ENCODE measurements at regions not wholly inside any gene's neighbourhood (a gene's known extent, or its start where the extent isn't known, plus 50 kb on each side); places are given as distances from the start of the nearest gene placed in this dataset.

- TF ChIP-seq CTCF (conservative IDR thresholded peaks at IDR 0.05) (no peak), EZH2 (IDR thresholded peaks at IDR 0.05; ENCODE audit: low read depth) (no peak)
- ChIA-PET POLR2A (ENCODE audit: unreplicated experiment) (no interaction called here), CTCF (no interaction called here)
- no peaks in the 10 kb centered on the region for H3K9me2 ChIP-seq (ENCODE audit: insufficient read depth)
- H3K79me2 ChIP-seq (ENCODE audit: low read depth) = no peaks in the 10 kb centered on the region
- DNase-seq = no peak
- intact Hi-C loops (cut with micrococcal nuclease; ENCODE audit: unreplicated experiment) = no loop called here
- no peak overlapping the region for H3K4me2 ChIP-seq
- H3K9me3 ChIP-seq (ENCODE audit: insufficient read depth, low read depth) = no peaks in the 10 kb centered on the region
- H3K4me1 ChIP-seq (replicated peaks; ENCODE audit: insufficient read depth) = no peaks in the 10 kb centered on the region
- no peak overlapping the region for H2AFZ ChIP-seq
- no peaks in the 10 kb centered on the region for H3F3A ChIP-seq (ENCODE audit: insufficient read depth, low read depth)
- no peaks in the 10 kb centered on the region for H4K20me1 ChIP-seq (ENCODE audit: insufficient read depth)
- H3K27me3 ChIP-seq (ENCODE audit: insufficient read depth, low read depth) = no peaks in the 10 kb centered on the region
- BruUV-seq (replicated peaks) = no TSS peak
- no peaks in the 10 kb centered on the region for H3K36me3 ChIP-seq (ENCODE audit: low read depth)
- no peak overlapping the region for H3K4me3 ChIP-seq
- no peak overlapping the region for H3K27ac ChIP-seq
Observed at GRCh38 chr14:87437158-87437557, 555.8 kb downstream of the GALC start.

- Histone ChIP-seq H3K36me3 (ENCODE audit: low read depth) (no peaks in the 10 kb centered on the region), H3F3A (ENCODE audit: insufficient read depth, low read depth) (no peaks in the 10 kb centered on the region), H3K27ac (no peak overlapping the region), H3K9me2 (ENCODE audit: insufficient read depth) (no peaks in the 10 kb centered on the region), H3K27me3 (ENCODE audit: insufficient read depth, low read depth) (no peaks in the 10 kb centered on the region), H3K79me2 (ENCODE audit: low read depth) (no peaks in the 10 kb centered on the region), H3K4me3 (no peak overlapping the region), H4K20me1 (ENCODE audit: insufficient read depth) (no peaks in the 10 kb centered on the region), H3K4me1 (replicated peaks; ENCODE audit: insufficient read depth) (no peaks in the 10 kb centered on the region), H3K4me2 (no peak overlapping the region), H2AFZ (no peak overlapping the region), H3K9me3 (ENCODE audit: insufficient read depth, low read depth) (no peaks in the 10 kb centered on the region)
- BruUV-seq (replicated peaks) = no TSS peak
- POLR2A ChIA-PET (ENCODE audit: unreplicated experiment) = no interaction called here
- no peak for DNase-seq
- TF ChIP-seq EZH2 (IDR thresholded peaks at IDR 0.05; ENCODE audit: low read depth) (no peak), CTCF (conservative IDR thresholded peaks at IDR 0.05) (no peak)
- CTCF ChIA-PET = no interaction called here
- intact Hi-C loops (cut with micrococcal nuclease; ENCODE audit: unreplicated experiment) = no loop called here
Observed at GRCh38 chr14:87434680-87435079, 558.3 kb downstream of the GALC start.

- no peaks in the 10 kb centered on the region for H3K9me3 ChIP-seq (ENCODE audit: insufficient read depth, low read depth)
- no peak overlapping the region for H2AFZ ChIP-seq
- H4K20me1 ChIP-seq (ENCODE audit: insufficient read depth) = no peaks in the 10 kb centered on the region
- H3K4me1 ChIP-seq (replicated peaks; ENCODE audit: insufficient read depth) = no peaks in the 10 kb centered on the region
- H3K4me2 ChIP-seq = no peak overlapping the region
- no peaks in the 10 kb centered on the region for H3K79me2 ChIP-seq (ENCODE audit: low read depth)
- H3K9me2 ChIP-seq (ENCODE audit: insufficient read depth) = no peaks in the 10 kb centered on the region
- ChIA-PET CTCF (no interaction called here), POLR2A (ENCODE audit: unreplicated experiment) (no interaction called here)
- DNase-seq = peak in 1 of 2 experiments; percentile 37
- intact Hi-C loops (cut with micrococcal nuclease; ENCODE audit: unreplicated experiment) = no loop called here
- no TSS peak for BruUV-seq (replicated peaks)
- H3K27me3 ChIP-seq (ENCODE audit: insufficient read depth, low read depth) = no peaks in the 10 kb centered on the region
- H3K36me3 ChIP-seq (ENCODE audit: low read depth) = no peaks in the 10 kb centered on the region
- H3K4me3 ChIP-seq = no peak overlapping the region
- no peak overlapping the region for H3K27ac ChIP-seq
- H3F3A ChIP-seq (ENCODE audit: insufficient read depth, low read depth) = no peaks in the 10 kb centered on the region
- TF ChIP-seq EZH2 (IDR thresholded peaks at IDR 0.05; ENCODE audit: low read depth) (no peak), CTCF (conservative IDR thresholded peaks at IDR 0.05) (no peak)
Observed at GRCh38 chr14:87434011-87434410, 559.0 kb downstream of the GALC start.

Data from PC-9 (cell line).